SK-N-SH treated with all-trans-retinoic acid at 6 μM for 48 hours (cell line): ENCODE measurements at regions not wholly inside any gene's neighbourhood (a gene's known extent, or its start where the extent isn't known, plus 50 kb on each side); places are given as distances from the start of the nearest gene placed in this dataset.
A peak's percentile ranks its signal among the peaks of the same experiment; 100 is the strongest.

Source experiments
- ATAC-seq: fragments of 200-7000 bp; cut with Tn5 transposase; 3 replicates; pipeline ENCODE4 v1.9.1; 2020; ENCODE audit warnings: mild to moderate bottlenecking, moderate library complexity
- ARNTL ChIP-seq: fragments of 450-650 bp; formaldehyde crosslinking; IDR thresholded peaks from 2 replicates; pipeline ENCODE4 v1.5.0; 2020; ENCODE audit warnings: low read depth, mild to moderate bottlenecking, moderate library complexity, borderline replicate concordance
- BACH2 ChIP-seq: fragments of 250-450 bp; sonication (Bioruptor Pico); IDR thresholded peaks from 2 replicates; pipeline ENCODE4 v1.9.0; 2021; ENCODE audit warnings: mild to moderate bottlenecking, borderline replicate concordance
- CREB5 ChIP-seq: fragments of 250-450 bp; sonication (Bioruptor Pico); IDR thresholded peaks from 2 replicates; pipeline ENCODE4 v1.5.1; 2020; ENCODE audit warnings: low read depth, mild to moderate bottlenecking, moderate library complexity
- CSDC2 ChIP-seq: fragments of 250-450 bp; sonication (Bioruptor Pico); IDR thresholded peaks from 2 replicates; pipeline ENCODE4 v1.5.0; 2020; ENCODE audit warnings: mild to moderate bottlenecking, moderate library complexity
- CSRNP3 ChIP-seq: fragments of 250-450 bp; sonication (Bioruptor Pico); IDR thresholded peaks from 2 replicates; pipeline ENCODE4 v1.5.1; 2021; ENCODE audit warnings: mild to moderate bottlenecking, moderate library complexity
- ESRRG ChIP-seq: fragments of 250-450 bp; sonication (Bioruptor Pico); IDR thresholded peaks from 2 replicates; pipeline ENCODE4 v1.6.1; 2021; ENCODE audit warnings: mild to moderate bottlenecking
- GLIS3 ChIP-seq: fragments of 250-450 bp; sonication (Bioruptor Pico); IDR thresholded peaks from 2 replicates; pipeline ENCODE4 v1.5.0; 2020; ENCODE audit warnings: mild to moderate bottlenecking, moderate library complexity
- ISL1 ChIP-seq: fragments of 250-450 bp; sonication (Bioruptor Pico); IDR thresholded peaks from 2 replicates; pipeline ENCODE4 v2.1.2; 2022; ENCODE audit warnings: mild to moderate bottlenecking, moderate library complexity
- OSR1 ChIP-seq: fragments of 250-450 bp; sonication (Bioruptor Pico); IDR thresholded peaks from 2 replicates; pipeline ENCODE4 v1.8.0; 2022; ENCODE audit warnings: moderate library complexity, mild to moderate bottlenecking, inconsistent platforms
- PATZ1 ChIP-seq: fragments of 250-450 bp; sonication (Bioruptor Pico); IDR thresholded peaks from 2 replicates; pipeline ENCODE4 v1.8.0; 2020; ENCODE audit warnings: mild to moderate bottlenecking, moderate library complexity, borderline replicate concordance
- PPARA ChIP-seq: fragments of 250-450 bp; sonication (Bioruptor Pico); IDR thresholded peaks from 2 replicates; pipeline ENCODE4 v1.5.0; 2020; ENCODE audit warnings: mild to moderate bottlenecking, borderline replicate concordance
- RARB ChIP-seq: fragments of 250-450 bp; sonication (Bioruptor Pico); IDR thresholded peaks from 2 replicates; pipeline ENCODE4 v1.8.0; 2021; ENCODE audit warnings: mild to moderate bottlenecking, moderate library complexity
- SNAI2 ChIP-seq: fragments of 250-450 bp; sonication (Bioruptor Pico); IDR thresholded peaks from 2 replicates; pipeline ENCODE4 v1.5.0; 2020; ENCODE audit warnings: mild to moderate bottlenecking, moderate library complexity
- TCF4 ChIP-seq: fragments of 250-450 bp; sonication (Bioruptor Pico); IDR thresholded peaks from 2 replicates; pipeline ENCODE4 v1.8.0; 2021; ENCODE audit warnings: mild to moderate bottlenecking, moderate library complexity, borderline replicate concordance
- TOX ChIP-seq: fragments of 250-450 bp; sonication (Bioruptor Pico); IDR thresholded peaks from 2 replicates; pipeline ENCODE4 v1.8.0; 2021; ENCODE audit warnings: mild to moderate bottlenecking, moderate library complexity, borderline replicate concordance
- ZC3H10 ChIP-seq: fragments of 250-450 bp; sonication (Bioruptor Pico); IDR thresholded peaks from 2 replicates; pipeline ENCODE4 v1.5.1; 2021; ENCODE audit warnings: mild to moderate bottlenecking, moderate library complexity
- ZFP3 ChIP-seq: fragments of 250-450 bp; sonication (Bioruptor Pico); IDR thresholded peaks from 2 replicates; pipeline ENCODE4 v1.5.0; 2020; ENCODE audit warnings: mild to moderate bottlenecking, moderate library complexity
- ZFP30 ChIP-seq: fragments of 450-650 bp; formaldehyde crosslinking; IDR thresholded peaks from 2 replicates; pipeline ENCODE4 v1.5.0; 2022; ENCODE audit warnings: mild to moderate bottlenecking, moderate library complexity
- ZNF565 ChIP-seq: fragments of 450-650 bp; formaldehyde crosslinking; conservative IDR thresholded peaks from 2 replicates; pipeline ENCODE4 v1.5.0; 2020; ENCODE audit warnings: low read depth, mild to moderate bottlenecking, moderate library complexity
- ZNF70 ChIP-seq: fragments of 450-650 bp; formaldehyde crosslinking; IDR thresholded peaks from 2 replicates; pipeline ENCODE4 v1.5.0; 2020; ENCODE audit warnings: mild to moderate bottlenecking, moderate library complexity
- ZNF8 ChIP-seq: fragments of 450-650 bp; formaldehyde crosslinking; IDR thresholded peaks from 2 replicates; pipeline ENCODE4 v1.5.0; 2020; ENCODE audit warnings: mild to moderate bottlenecking, moderate library complexity

- TF ChIP-seq ARNTL, result no peak
- no peak for TF ChIP-seq ESRRG (CRISPR knock-in tag)
- TF ChIP-seq TCF4 (CRISPR knock-in tag), result no peak
- TF ChIP-seq ZFP30, result no peak
- no peak for TF ChIP-seq CSRNP3 (CRISPR knock-in tag)
- TF ChIP-seq SNAI2 (CRISPR knock-in tag), result no peak
- no peak for TF ChIP-seq ZNF70 (CRISPR knock-in tag)
- TF ChIP-seq CSDC2 (CRISPR knock-in tag), result no peak
- no peak for TF ChIP-seq CREB5
- no peak for TF ChIP-seq GLIS3 (CRISPR knock-in tag)
- no peak for TF ChIP-seq BACH2
- TF ChIP-seq ZC3H10, result no peak
- TF ChIP-seq OSR1, result no peak
- no peak for ATAC-seq
Observed at GRCh38 chr12:93192878-93193277, 184.8 kb upstream of the NUDT4 start.

- TF ChIP-seq ZC3H10, result no peak
- TF ChIP-seq ARNTL, result no peak
- TF ChIP-seq ZNF8 (CRISPR knock-in tag), result no peak
- TF ChIP-seq PATZ1, result no peak
- no peak for TF ChIP-seq TOX (CRISPR knock-in tag)
- TF ChIP-seq ZNF70 (CRISPR knock-in tag), result no peak
- TF ChIP-seq OSR1, result no peak
- no peak for TF ChIP-seq RARB (CRISPR knock-in tag)
- no peak for ATAC-seq
Observed at GRCh38 chr12:93195511-93195910, 182.2 kb upstream of the NUDT4 start.

GRCh38 chr12:93197067-93197593, 180.6 kb upstream of the NUDT4 start:
- TF ChIP-seq ISL1, result peak; percentile 84
- TF ChIP-seq GLIS3 (CRISPR knock-in tag), result no peak
- TF ChIP-seq CREB5, result peak; percentile 60; the same call in 1 of the 2 replicates
- TF ChIP-seq ZC3H10, result peak; percentile 71; the same call in 1 of the 2 replicates
- no peak for TF ChIP-seq ARNTL
- TF ChIP-seq PATZ1, result 0 out of 2 replicates have a peak, but pooled peaks have one; percentile 21
- peak; percentile 14; the same call in 1 of the 2 replicates for TF ChIP-seq ESRRG (CRISPR knock-in tag)
- ATAC-seq, result peak; percentile 39

- peak; percentile 95 for ATAC-seq
Observed at GRCh38 chr12:93198086-93198485, 179.6 kb upstream of the NUDT4 start.

GRCh38 chr12:93199831-93200236, 177.9 kb upstream of the NUDT4 start:
- no peak for ATAC-seq
- no peak for TF ChIP-seq SNAI2 (CRISPR knock-in tag)
- TF ChIP-seq TCF4 (CRISPR knock-in tag), result no peak
- TF ChIP-seq BACH2, result no peak
- TF ChIP-seq PATZ1, result no peak
- no peak for TF ChIP-seq ESRRG (CRISPR knock-in tag)
- no peak for TF ChIP-seq ZC3H10
- TF ChIP-seq ARNTL, result no peak
- TF ChIP-seq TOX (CRISPR knock-in tag), result no peak
- TF ChIP-seq ZNF565 (CRISPR knock-in tag), result no peak
- no peak for TF ChIP-seq CSRNP3 (CRISPR knock-in tag)

More at GRCh38 chr12:93198086-93198485, 179.6 kb upstream of the NUDT4 start:
- no peak for TF ChIP-seq ZNF70 (CRISPR knock-in tag)
- no peak for TF ChIP-seq ZC3H10
- no peak for TF ChIP-seq GLIS3 (CRISPR knock-in tag)
- no peak for TF ChIP-seq ZFP30
- TF ChIP-seq TOX (CRISPR knock-in tag), result no peak
- TF ChIP-seq PPARA (CRISPR knock-in tag), result no peak
- TF ChIP-seq ZNF8 (CRISPR knock-in tag), result no peak
- peak; percentile 70 for TF ChIP-seq ISL1
- peak; percentile 32; the same call in 1 of the 2 replicates for TF ChIP-seq ZFP3 (CRISPR knock-in tag)
